ENCODE measurements at regions not wholly inside any gene's neighbourhood (a gene's known extent, or its start where the extent isn't known, plus 50 kb on each side); places are given as distances from the start of the nearest gene placed in this dataset.

- intact Hi-C loops (cut with DNase I): no loop called here
- H3K27me3 ChIP-seq: no peaks in the 10 kb centered on the region
- 92% methylated on average over 7 of the region's 7 CpGs for WGBS, 3 donors
- H3K27ac ChIP-seq: no peak overlapping the region
- TF ChIP-seq POLR2A (IDR thresholded peaks at IDR 0.05): no peak
- H3K4me3 ChIP-seq: no peak overlapping the region
- H3K36me3 ChIP-seq: no peaks in the 10 kb centered on the region
- DNase-seq: no peak
- H3K4me1 ChIP-seq (ENCODE audit: insufficient read depth): no peaks in the 10 kb centered on the region
- no peaks in the 10 kb centered on the region for H3K9me3 ChIP-seq
These were observed 160.6 kb downstream of the URI1 start for GRCh38 chr19:30102666-30103065.

- H3K4me1 ChIP-seq (ENCODE audit: insufficient read depth): no peaks in the 10 kb centered on the region
- H3K9me3 ChIP-seq: no peaks in the 10 kb centered on the region
- no peak for DNase-seq
- no peaks in the 10 kb centered on the region for H3K36me3 ChIP-seq
- H3K4me3 ChIP-seq: no peak overlapping the region
- no peaks in the 10 kb centered on the region for H3K27me3 ChIP-seq
- 79 to 82% (median 82%) methylated on average over 7 of the region's 7 CpGs for WGBS, 3 donors
- intact Hi-C loops (cut with DNase I): no loop called here
- no peak overlapping the region for H3K27ac ChIP-seq
- TF ChIP-seq POLR2A (IDR thresholded peaks at IDR 0.05) (no peak), EP300 (IDR thresholded peaks at IDR 0.05) (no peak), CTCF (IDR thresholded peaks at IDR 0.05) (no peak)
These were observed 161.9 kb downstream of the URI1 start for GRCh38 chr19:30103981-30104380.

- DNase-seq: no peak
- Histone ChIP-seq H3K36me3 (no peaks in the 10 kb centered on the region), H3K27me3 (no peaks in the 10 kb centered on the region), H3K4me1 (ENCODE audit: insufficient read depth) (no peaks in the 10 kb centered on the region), H3K4me3 (no peak overlapping the region), H3K9me3 (no peaks in the 10 kb centered on the region), H3K27ac (no peak overlapping the region)
- WGBS, 3 donors: 90 to 95% (median 93%) methylated on average over 8 of the region's 8 CpGs
- TF ChIP-seq EP300 (IDR thresholded peaks at IDR 0.05) (no peak), POLR2A (IDR thresholded peaks at IDR 0.05) (no peak), CTCF (IDR thresholded peaks at IDR 0.05) (no peak)
- intact Hi-C loops (cut with DNase I): no loop called here
These were observed 163.3 kb downstream of the URI1 start for GRCh38 chr19:30105316-30105715.

GRCh38 chr19:30105727-30106126, 163.7 kb downstream of the URI1 start:
- TF ChIP-seq EP300 (IDR thresholded peaks at IDR 0.05) (no peak), POLR2A (IDR thresholded peaks at IDR 0.05) (no peak), CTCF (IDR thresholded peaks at IDR 0.05) (no peak)
- Histone ChIP-seq H3K27ac (no peak overlapping the region), H3K4me1 (ENCODE audit: insufficient read depth) (no peaks in the 10 kb centered on the region), H3K27me3 (no peaks in the 10 kb centered on the region), H3K4me3 (no peak overlapping the region), H3K36me3 (no peaks in the 10 kb centered on the region), H3K9me3 (no peaks in the 10 kb centered on the region)
- WGBS, 3 donors: 82 to 88% (median 87%) methylated on average over 6 of the region's 6 CpGs
- intact Hi-C loops (cut with DNase I): no loop called here
- DNase-seq: no peak

GRCh38 chr19:30106417-30107095, 164.5 kb downstream of the URI1 start:
- no peak for DNase-seq
- Histone ChIP-seq H3K27me3 (no peaks in the 10 kb centered on the region), H3K4me1 (ENCODE audit: insufficient read depth) (no peaks in the 10 kb centered on the region), H3K4me3 (no peak overlapping the region), H3K9me3 (no peaks in the 10 kb centered on the region), H3K36me3 (no peaks in the 10 kb centered on the region), H3K27ac (no peak overlapping the region)
- WGBS, 3 donors: 76 to 87% (median 82%) methylated on average over 10 to 11 of the region's 11 CpGs
- TF ChIP-seq EP300 (IDR thresholded peaks at IDR 0.05) (no peak), CTCF (IDR thresholded peaks at IDR 0.05) (no peak), POLR2A (IDR thresholded peaks at IDR 0.05) (no peak)
- intact Hi-C loops (cut with DNase I): no loop called here
